Left ventricle myocardium inferior (tissue), 1 donor: ENCODE measurements at regions not wholly inside any gene's neighbourhood (a gene's known extent, or its start where the extent isn't known, plus 50 kb on each side); places are given as distances from the start of the nearest gene placed in this dataset.

Source experiments
- DNase-seq: peaks from one replicate; pipeline ENCODE4 v3.0.0-alpha.2; 2020
- H3K27ac ChIP-seq: fragments of 200-600 bp; replicated peaks from 2 replicates; pipeline ENCODE4 v1.8.0; 2021
- H3K27me3 ChIP-seq: fragments of 200-600 bp; 2 replicates; pipeline ENCODE4 v1.8.0; 2021; ENCODE audit warnings: low read depth
- H3K36me3 ChIP-seq: fragments of 200-600 bp; 2 replicates; pipeline ENCODE4 v1.8.0; 2021
- H3K4me1 ChIP-seq: fragments of 200-600 bp; 2 replicates; pipeline ENCODE4 v1.8.0; 2021
- H3K4me3 ChIP-seq: fragments of 200-600 bp; 2 replicates; pipeline ENCODE4 v1.8.0; 2021; ENCODE audit warnings: mild to moderate bottlenecking, moderate library complexity
- H3K9me3 ChIP-seq: fragments of 200-600 bp; replicated peaks from 2 replicates; pipeline ENCODE4 v1.8.0; 2021
- intact Hi-C: fragments of 100-400 bp; cut with micrococcal nuclease; formaldehyde crosslinking; loops from one replicate; pipeline ENCODE4 v1.11.0; 2022
- TF ChIP-seq, protein P1 (sequence below): fragments of 200-600 bp; IDR thresholded peaks from 2 replicates; pipeline ENCODE4 v1.8.0; 2021; ENCODE audit warnings: antibody characterized with exemption, mild to moderate bottlenecking, borderline replicate concordance
- donor health status: DM: no; HTN: yes; CAD: no; lungs with severe emphysema.

DNA sequence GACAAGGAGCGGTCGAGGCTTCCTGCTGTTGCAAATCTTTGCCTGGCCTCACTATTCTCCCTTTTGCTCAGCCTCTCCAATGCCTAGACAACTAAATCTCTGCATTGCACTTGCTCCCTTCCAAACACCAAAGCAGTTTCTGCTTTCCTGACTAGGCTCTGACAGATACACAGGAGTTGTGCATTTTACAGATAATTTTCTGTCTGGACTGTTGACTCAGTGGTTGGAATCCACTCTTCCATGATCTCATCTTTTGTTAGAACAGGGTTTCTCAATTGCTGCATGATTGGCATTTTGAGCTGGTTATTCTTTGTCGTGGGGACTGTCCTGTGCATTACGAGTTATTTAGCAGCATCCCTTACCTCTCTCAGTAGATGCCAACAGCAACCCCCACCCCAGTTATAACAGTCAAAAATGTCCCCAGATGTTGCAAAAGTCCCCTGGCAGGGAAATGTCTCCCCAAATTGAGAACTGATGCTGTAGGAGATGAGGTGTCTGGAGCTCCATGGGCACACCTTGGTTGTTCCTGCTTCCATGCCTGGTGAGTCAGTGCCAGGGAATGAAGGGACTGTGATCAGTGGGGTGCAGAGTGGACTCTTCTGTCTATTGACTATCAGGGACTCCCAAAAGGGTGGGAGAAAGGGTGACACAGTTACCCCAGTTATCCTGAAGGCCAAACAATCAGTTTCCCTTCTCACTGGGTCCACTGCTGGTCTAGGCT, 557.4 kb upstream of the PSMD7 start:
- no peaks in the 10 kb centered on the region for H3K36me3 ChIP-seq
- no peak overlapping the region for H3K4me3 ChIP-seq
- TF ChIP-seq, protein P1, sequence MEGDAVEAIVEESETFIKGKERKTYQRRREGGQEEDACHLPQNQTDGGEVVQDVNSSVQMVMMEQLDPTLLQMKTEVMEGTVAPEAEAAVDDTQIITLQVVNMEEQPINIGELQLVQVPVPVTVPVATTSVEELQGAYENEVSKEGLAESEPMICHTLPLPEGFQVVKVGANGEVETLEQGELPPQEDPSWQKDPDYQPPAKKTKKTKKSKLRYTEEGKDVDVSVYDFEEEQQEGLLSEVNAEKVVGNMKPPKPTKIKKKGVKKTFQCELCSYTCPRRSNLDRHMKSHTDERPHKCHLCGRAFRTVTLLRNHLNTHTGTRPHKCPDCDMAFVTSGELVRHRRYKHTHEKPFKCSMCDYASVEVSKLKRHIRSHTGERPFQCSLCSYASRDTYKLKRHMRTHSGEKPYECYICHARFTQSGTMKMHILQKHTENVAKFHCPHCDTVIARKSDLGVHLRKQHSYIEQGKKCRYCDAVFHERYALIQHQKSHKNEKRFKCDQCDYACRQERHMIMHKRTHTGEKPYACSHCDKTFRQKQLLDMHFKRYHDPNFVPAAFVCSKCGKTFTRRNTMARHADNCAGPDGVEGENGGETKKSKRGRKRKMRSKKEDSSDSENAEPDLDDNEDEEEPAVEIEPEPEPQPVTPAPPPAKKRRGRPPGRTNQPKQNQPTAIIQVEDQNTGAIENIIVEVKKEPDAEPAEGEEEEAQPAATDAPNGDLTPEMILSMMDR, result no peak
- H3K27me3 ChIP-seq, result no peaks in the 10 kb centered on the region
- no peaks in the 10 kb centered on the region for H3K4me1 ChIP-seq
- intact Hi-C loops, result no loop called here
- peaks cover 1% of the 10 kb centered on the region for H3K9me3 ChIP-seq
- DNase-seq, result no peak
- no peak overlapping the region for H3K27ac ChIP-seq

DNA sequence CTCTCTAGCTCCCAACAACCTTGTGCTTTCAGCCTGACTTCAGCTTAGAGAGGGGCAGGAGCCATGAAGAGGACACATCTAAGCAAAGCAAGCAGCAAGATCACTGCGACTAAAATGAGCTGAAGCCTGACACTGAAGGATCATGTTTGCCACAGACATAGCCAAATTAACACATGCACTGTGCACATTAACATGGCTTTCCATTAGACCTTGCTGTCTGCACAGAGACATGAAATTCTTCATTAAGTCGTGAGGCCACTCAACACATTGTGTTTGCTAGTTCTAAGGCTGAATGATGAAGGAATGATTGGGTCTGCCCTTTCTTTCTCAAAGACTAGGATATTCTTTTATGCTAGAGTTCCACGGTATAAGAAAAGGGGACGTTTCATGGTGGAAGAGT, 558.3 kb upstream of the PSMD7 start:
- H3K36me3 ChIP-seq, result no peaks in the 10 kb centered on the region
- intact Hi-C loops, result no loop called here
- H3K27ac ChIP-seq, result no peak overlapping the region
- peaks cover 11% of the 10 kb centered on the region for H3K9me3 ChIP-seq
- H3K27me3 ChIP-seq, result no peaks in the 10 kb centered on the region
- H3K4me3 ChIP-seq, result no peak overlapping the region
- TF ChIP-seq, protein P1, result no peak
- DNase-seq, result no peak
- H3K4me1 ChIP-seq, result no peaks in the 10 kb centered on the region

DNA sequence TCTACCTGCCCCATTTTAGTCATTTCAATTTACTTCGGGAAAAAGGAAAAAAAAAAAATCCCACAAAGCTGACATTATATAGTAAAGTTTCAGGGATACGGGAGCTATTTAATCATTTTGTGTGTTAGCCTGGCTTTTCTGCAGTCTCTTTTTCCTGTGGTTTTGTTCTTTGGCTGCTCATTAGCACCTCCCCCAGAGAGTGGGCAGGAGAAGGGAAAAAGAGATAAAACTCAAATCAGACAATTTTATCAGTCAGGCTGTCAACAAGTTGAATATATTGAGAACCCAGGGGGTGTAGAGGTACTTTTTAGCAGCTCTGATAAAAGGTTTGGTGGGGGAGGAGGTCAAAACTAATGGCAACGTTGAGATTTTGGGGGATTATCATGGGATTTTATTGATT, 559.0 kb upstream of the PSMD7 start:
- TF ChIP-seq, protein P1, result no peak
- no peak for DNase-seq
- H3K9me3 ChIP-seq, result peaks cover 17% of the 10 kb centered on the region
- no peaks in the 10 kb centered on the region for H3K4me1 ChIP-seq
- H3K27me3 ChIP-seq, result no peaks in the 10 kb centered on the region
- no peak overlapping the region for H3K4me3 ChIP-seq
- no peaks in the 10 kb centered on the region for H3K36me3 ChIP-seq
- H3K27ac ChIP-seq, result no peak overlapping the region
- intact Hi-C loops, result no loop called here

DNA sequence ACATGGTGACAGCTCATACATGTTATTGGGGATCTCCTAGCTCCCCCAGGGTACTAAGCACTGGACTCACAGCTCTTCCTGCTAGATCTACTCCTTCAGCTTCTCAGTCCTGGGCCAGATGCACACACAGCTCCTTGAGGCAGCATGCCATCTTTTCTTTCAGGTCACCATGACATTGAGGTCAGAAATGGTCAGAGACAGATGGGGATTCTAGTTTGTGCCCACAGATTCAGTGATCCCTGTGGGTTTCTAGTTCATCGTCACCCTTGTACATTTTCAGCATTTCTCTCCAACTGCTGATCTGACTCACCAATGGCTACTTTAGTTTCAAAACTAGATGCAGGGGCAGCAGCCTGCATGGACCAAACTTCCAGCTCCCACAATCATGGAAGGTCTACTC, 560.7 kb upstream of the PSMD7 start:
- no peaks in the 10 kb centered on the region for H3K36me3 ChIP-seq
- no peaks in the 10 kb centered on the region for H3K4me1 ChIP-seq
- no peaks in the 10 kb centered on the region for H3K27me3 ChIP-seq
- peaks cover 20% of the 10 kb centered on the region for H3K9me3 ChIP-seq
- intact Hi-C loops, result no loop called here
- H3K27ac ChIP-seq, result no peak overlapping the region
- H3K4me3 ChIP-seq, result no peak overlapping the region
- no peak for DNase-seq
- TF ChIP-seq, protein P1, result no peak

DNA sequence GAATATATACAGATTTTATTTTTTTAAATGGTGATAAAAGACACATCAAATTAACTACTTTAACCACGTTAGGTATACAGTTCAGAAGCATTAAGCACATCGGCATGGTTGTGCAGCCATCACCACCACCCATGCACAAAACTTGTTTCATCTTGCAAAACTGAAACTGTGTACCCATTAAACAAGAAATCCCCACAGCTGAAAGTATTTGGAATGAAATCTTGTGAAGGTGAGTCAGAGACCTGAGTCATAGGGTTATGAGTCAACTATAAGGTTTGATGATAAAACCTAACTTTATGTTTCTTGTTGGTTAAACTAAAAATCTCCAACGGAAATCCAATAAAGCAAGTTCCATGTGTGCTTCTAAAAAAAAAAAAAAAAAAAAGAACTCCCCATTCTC, 561.6 kb upstream of the PSMD7 start:
- TF ChIP-seq, protein P1, result no peak
- H3K27ac ChIP-seq, result no peak overlapping the region
- DNase-seq, result no peak
- H3K36me3 ChIP-seq, result no peaks in the 10 kb centered on the region
- intact Hi-C loops, result no loop called here
- peaks cover 20% of the 10 kb centered on the region for H3K9me3 ChIP-seq
- no peak overlapping the region for H3K4me3 ChIP-seq
- no peaks in the 10 kb centered on the region for H3K27me3 ChIP-seq
- H3K4me1 ChIP-seq, result no peaks in the 10 kb centered on the region
